Loucy (cell line): ENCODE measurements at regions not wholly inside any gene's neighbourhood (a gene's known extent, or its start where the extent isn't known, plus 50 kb on each side); places are given as distances from the start of the nearest gene placed in this dataset.

Experiments
- H2AFZ ChIP-seq: fragments of 200-600 bp; sonication (generic); 2 replicates; pipeline ENCODE4 v1.6.0; 2016; ENCODE audit warnings: antibody characterized with exemption, mild to moderate bottlenecking, low read length, moderate library complexity
- H3F3A ChIP-seq: fragments of 200-600 bp; 2 replicates; pipeline ENCODE4 v1.6.0; 2016; ENCODE audit warnings: antibody characterized with exemption, low read depth, mild to moderate bottlenecking
- H3K27me3 ChIP-seq: fragments of 200-600 bp; sonication (generic); 2 replicates; pipeline ENCODE4 v1.6.1; 2014; ENCODE audit warnings: low read length, mild to moderate bottlenecking; ENCODE audit not compliant: insufficient read depth, poor library complexity, severe bottlenecking
- H3K36me3 ChIP-seq: fragments of 200-600 bp; sonication (generic); 2 replicates; pipeline ENCODE4 v1.6.1; 2016; ENCODE audit warnings: low read length; ENCODE audit not compliant: insufficient read depth
- H3K4me1 ChIP-seq: fragments of 200-600 bp; sonication (generic); 2 replicates; pipeline ENCODE4 v1.5.1; 2014; ENCODE audit warnings: low read length, mild to moderate bottlenecking; ENCODE audit not compliant: insufficient read depth, poor library complexity, severe bottlenecking
- H3K4me2 ChIP-seq: fragments of 200-600 bp; sonication (generic); 2 replicates; pipeline ENCODE4 v1.6.0; 2014; ENCODE audit warnings: antibody characterized with exemption, low read length, low read depth, mild to moderate bottlenecking; ENCODE audit not compliant: poor library complexity, severe bottlenecking
- H3K4me3 ChIP-seq: fragments of 200-600 bp; sonication (generic); 2 replicates; pipeline ENCODE4 v1.5.1; 2014; ENCODE audit warnings: low read length, mild to moderate bottlenecking, mixed read lengths; ENCODE audit not compliant: poor library complexity, severe bottlenecking
- H3K79me2 ChIP-seq: fragments of 200-600 bp; sonication (generic); 2 replicates; pipeline ENCODE4 v1.6.1; 2014; ENCODE audit warnings: low read length; ENCODE audit not compliant: insufficient read depth
- H3K9ac ChIP-seq: fragments of 200-600 bp; sonication (generic); 2 replicates; pipeline ENCODE4 v1.6.0; 2014; ENCODE audit warnings: mild to moderate bottlenecking, low read depth, low read length, moderate library complexity; ENCODE audit not compliant: poor library complexity, severe bottlenecking
- H3K9me2 ChIP-seq: fragments of 200-600 bp; sonication (generic); replicated peaks from 2 replicates; pipeline ENCODE4 v1.6.1; 2016; ENCODE audit warnings: low read depth, low read length, mixed read lengths
- H3K9me3 ChIP-seq: fragments of 200-600 bp; sonication (generic); 2 replicates; pipeline ENCODE4 v1.6.1; 2014; ENCODE audit warnings: mild to moderate bottlenecking, antibody characterized with exemption, low read length, low read depth; ENCODE audit not compliant: insufficient read depth
- H4K20me1 ChIP-seq: fragments of 200-600 bp; sonication (generic); 2 replicates; pipeline ENCODE4 v1.6.0; 2014; ENCODE audit warnings: antibody characterized with exemption, low read length, mild to moderate bottlenecking; ENCODE audit not compliant: insufficient read depth, poor library complexity, severe bottlenecking
- CTCF ChIP-seq: fragments of 200-600 bp; sonication (generic); conservative IDR thresholded peaks from 2 replicates; pipeline ENCODE4 v1.5.1; 2014; ENCODE audit warnings: mild to moderate bottlenecking, antibody characterized with exemption, low read length
- EZH2phosphoT487 ChIP-seq: fragments of 200-600 bp; IDR thresholded peaks from 2 replicates; pipeline ENCODE4 v1.6.1; 2018; ENCODE audit warnings: antibody characterized with exemption, mild to moderate bottlenecking, moderate library complexity, borderline replicate concordance

- Histone ChIP-seq H3K9ac (no peak overlapping the region), H3K36me3 (no peaks in the 10 kb centered on the region), H3F3A (no peaks in the 10 kb centered on the region), H3K9me3 (no peaks in the 10 kb centered on the region), H3K79me2 (no peaks in the 10 kb centered on the region), H3K4me1 (no peaks in the 10 kb centered on the region), H3K9me2 (no peaks in the 10 kb centered on the region), H3K27me3 (no peaks in the 10 kb centered on the region), H4K20me1 (no peaks in the 10 kb centered on the region), H2AFZ (no peak overlapping the region), H3K4me3 (no peak overlapping the region), H3K4me2 (no peak overlapping the region)
- TF ChIP-seq CTCF (no peak), EZH2phosphoT487 (no peak)
These were observed 100.0 kb downstream of the KLF5 start for GRCh38 chr13:73158851-73159250.

- H3K4me2 ChIP-seq = no peak overlapping the region
- no peak overlapping the region for H2AFZ ChIP-seq
- no peaks in the 10 kb centered on the region for H3F3A ChIP-seq
- no peaks in the 10 kb centered on the region for H3K27me3 ChIP-seq
- no peak overlapping the region for H3K4me3 ChIP-seq
- no peaks in the 10 kb centered on the region for H3K4me1 ChIP-seq
- H3K79me2 ChIP-seq = no peaks in the 10 kb centered on the region
- H3K9me2 ChIP-seq = no peaks in the 10 kb centered on the region
- no peaks in the 10 kb centered on the region for H3K36me3 ChIP-seq
- TF ChIP-seq EZH2phosphoT487 (no peak), CTCF (no peak)
- no peak overlapping the region for H3K9ac ChIP-seq
- no peaks in the 10 kb centered on the region for H4K20me1 ChIP-seq
- no peaks in the 10 kb centered on the region for H3K9me3 ChIP-seq
These were observed 98.2 kb downstream of the KLF5 start for GRCh38 chr13:73157031-73157430.

- H3K4me3 ChIP-seq = no peak overlapping the region
- no peak for TF ChIP-seq CTCF
- no peak for TF ChIP-seq EZH2phosphoT487
These were observed 87.9 kb downstream of the KLF5 start for GRCh38 chr13:73146707-73147106.

More at GRCh38 chr13:73146707-73147106, 87.9 kb downstream of the KLF5 start:
- Histone ChIP-seq H3K79me2 (no peaks in the 10 kb centered on the region), H3K9me3 (no peaks in the 10 kb centered on the region), H3K9me2 (no peaks in the 10 kb centered on the region), H3K9ac (no peak overlapping the region), H4K20me1 (no peaks in the 10 kb centered on the region), H3K4me1 (peaks cover 5% of the 10 kb centered on the region), H3K36me3 (no peaks in the 10 kb centered on the region), H3K27me3 (no peaks in the 10 kb centered on the region), H2AFZ (no peak overlapping the region), H3K4me2 (no peak overlapping the region), H3F3A (no peaks in the 10 kb centered on the region)
